ENCODE measurements at regions not wholly inside any gene's neighbourhood (a gene's known extent, or its start where the extent isn't known, plus 50 kb on each side); places are given as distances from the start of the nearest gene placed in this dataset.

DNA sequence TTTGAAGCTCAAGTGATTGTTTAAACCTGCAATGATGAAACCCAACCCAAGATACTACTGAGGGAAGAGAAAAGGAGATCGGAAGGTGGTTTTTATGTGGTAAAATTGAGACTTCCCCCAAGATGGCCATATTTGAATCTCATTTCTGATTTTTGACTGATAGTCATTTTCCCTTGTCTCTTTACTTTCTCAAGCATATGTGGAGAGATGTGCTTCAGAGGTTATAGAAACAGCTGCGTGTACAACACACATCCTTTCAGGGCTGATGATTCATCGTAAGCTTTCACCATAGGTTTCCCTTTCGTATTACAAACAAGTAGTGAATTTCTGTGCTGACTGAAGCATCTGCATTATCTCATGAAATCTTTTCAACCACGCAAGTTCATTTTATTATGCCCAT lies 276.2 kb downstream of the EMP1 start:
- no peaks in the 10 kb centered on the region for H3K27me3 ChIP-seq (ENCODE audit: control insufficient read depth, insufficient read depth, low read length)
- H3K4me1 ChIP-seq (ENCODE audit: control insufficient read depth, insufficient read depth, low read length): no peaks in the 10 kb centered on the region
- H3K9ac ChIP-seq (ENCODE audit: low read depth, low read length): no peak overlapping the region
- H3K4me3 ChIP-seq (ENCODE audit: low read depth, low read length): no peak overlapping the region
- H3K36me3 ChIP-seq (ENCODE audit: control insufficient read depth, insufficient read depth, low read length): no peaks in the 10 kb centered on the region
- H3K9me3 ChIP-seq (ENCODE audit: control insufficient read depth, insufficient read depth, low read length): no peaks in the 10 kb centered on the region

DNA sequence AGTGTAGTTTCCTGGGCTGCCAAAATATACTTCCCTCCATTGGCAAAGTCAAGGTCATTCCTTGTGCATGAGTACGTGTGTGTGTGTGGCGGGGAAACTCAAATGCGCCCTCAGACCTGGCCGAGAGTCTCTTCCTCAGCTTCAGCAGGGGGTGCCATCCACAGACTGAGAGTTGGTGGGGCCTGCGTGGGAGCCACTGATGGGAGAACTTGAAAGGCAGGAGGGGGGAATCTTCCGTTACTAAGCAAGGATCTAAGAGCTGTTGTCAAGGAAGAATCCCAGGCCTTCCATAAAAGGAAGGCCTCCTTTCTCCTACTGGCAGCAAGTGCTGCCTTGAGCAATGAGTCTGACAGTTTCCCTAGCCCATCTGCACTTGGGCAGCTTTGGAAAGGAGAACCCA lies 274.9 kb downstream of the EMP1 start:
- Histone ChIP-seq H3K36me3 (ENCODE audit: control insufficient read depth, insufficient read depth, low read length) (no peaks in the 10 kb centered on the region), H3K4me3 (ENCODE audit: low read depth, low read length) (no peak overlapping the region), H3K9me3 (ENCODE audit: control insufficient read depth, insufficient read depth, low read length) (no peaks in the 10 kb centered on the region), H3K9ac (ENCODE audit: low read depth, low read length) (no peak overlapping the region), H3K27me3 (ENCODE audit: control insufficient read depth, insufficient read depth, low read length) (no peaks in the 10 kb centered on the region), H3K4me1 (ENCODE audit: control insufficient read depth, insufficient read depth, low read length) (no peaks in the 10 kb centered on the region)

DNA sequence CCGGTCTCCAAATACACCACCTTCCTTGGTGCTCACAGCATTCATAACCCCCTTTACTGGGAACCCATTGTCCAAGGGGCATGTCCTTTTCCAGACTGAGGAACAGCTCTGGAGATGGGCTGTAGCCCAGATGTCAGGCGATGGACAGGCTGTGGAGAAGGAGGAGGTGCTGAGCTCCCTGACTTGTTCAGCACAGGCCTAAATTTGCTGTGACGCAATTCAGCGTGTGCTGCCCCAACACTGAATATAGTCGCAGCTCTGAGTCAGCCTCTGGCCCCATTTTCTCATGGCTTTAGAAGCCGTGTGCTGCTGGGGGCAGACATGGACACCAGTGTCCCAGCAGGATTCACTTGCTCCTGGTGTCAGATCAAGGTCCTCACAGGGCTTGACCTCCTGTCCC lies 269.1 kb downstream of the EMP1 start:
- Histone ChIP-seq H3K9ac (ENCODE audit: low read depth, low read length) (no peak overlapping the region), H3K9me3 (ENCODE audit: control insufficient read depth, insufficient read depth, low read length) (no peaks in the 10 kb centered on the region), H3K4me3 (ENCODE audit: low read depth, low read length) (no peak overlapping the region), H3K36me3 (ENCODE audit: control insufficient read depth, insufficient read depth, low read length) (no peaks in the 10 kb centered on the region), H3K4me1 (ENCODE audit: control insufficient read depth, insufficient read depth, low read length) (no peaks in the 10 kb centered on the region), H3K27me3 (ENCODE audit: control insufficient read depth, insufficient read depth, low read length) (no peaks in the 10 kb centered on the region)

DNA sequence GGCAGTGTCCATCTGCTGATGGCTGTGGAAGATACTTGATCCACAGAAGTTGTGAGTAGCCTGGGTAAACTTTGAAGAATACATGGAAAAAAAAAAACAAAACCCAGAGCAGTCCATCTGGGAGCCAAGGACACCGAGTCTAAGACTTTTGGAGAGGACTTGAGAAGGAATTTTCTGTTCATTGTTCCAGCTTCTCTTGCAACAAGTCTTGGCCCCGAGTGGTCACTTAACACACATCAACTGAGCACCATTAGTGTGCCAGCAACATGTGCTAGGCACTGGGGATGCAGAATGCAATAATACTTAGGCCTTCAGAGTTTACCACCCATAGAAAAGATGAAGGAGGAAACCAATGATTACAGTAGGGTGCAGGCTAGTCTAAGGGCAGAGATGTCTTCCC lies 266.7 kb downstream of the EMP1 start:
- Histone ChIP-seq H3K27me3 (ENCODE audit: control insufficient read depth, insufficient read depth, low read length) (no peaks in the 10 kb centered on the region), H3K36me3 (ENCODE audit: control insufficient read depth, insufficient read depth, low read length) (no peaks in the 10 kb centered on the region), H3K9me3 (ENCODE audit: control insufficient read depth, insufficient read depth, low read length) (no peaks in the 10 kb centered on the region), H3K4me1 (ENCODE audit: control insufficient read depth, insufficient read depth, low read length) (no peaks in the 10 kb centered on the region), H3K9ac (ENCODE audit: low read depth, low read length) (no peak overlapping the region), H3K4me3 (ENCODE audit: low read depth, low read length) (no peak overlapping the region)

DNA sequence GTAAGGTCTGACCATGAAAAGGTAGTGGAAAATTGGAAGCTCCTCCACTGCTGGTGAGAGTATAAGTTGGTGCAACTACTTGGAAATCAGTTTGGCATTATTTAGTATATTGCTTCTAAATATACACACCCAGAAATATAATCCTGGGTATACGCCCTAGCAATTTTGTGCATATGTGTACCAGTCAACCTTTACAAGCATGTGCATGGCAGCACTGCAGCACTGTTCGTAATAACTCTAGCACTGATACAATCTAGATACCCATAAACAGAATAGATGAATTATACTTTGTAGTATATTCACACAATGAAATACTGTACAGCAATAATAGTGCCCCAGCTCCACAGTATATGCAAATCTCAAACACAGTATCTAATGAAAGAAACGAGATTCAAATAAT lies 265.9 kb downstream of the EMP1 start:
- no peak overlapping the region for H3K4me3 ChIP-seq (ENCODE audit: low read depth, low read length)
- H3K36me3 ChIP-seq (ENCODE audit: control insufficient read depth, insufficient read depth, low read length): no peaks in the 10 kb centered on the region
- H3K9ac ChIP-seq (ENCODE audit: low read depth, low read length): no peak overlapping the region
- no peaks in the 10 kb centered on the region for H3K27me3 ChIP-seq (ENCODE audit: control insufficient read depth, insufficient read depth, low read length)
- H3K9me3 ChIP-seq (ENCODE audit: control insufficient read depth, insufficient read depth, low read length): no peaks in the 10 kb centered on the region
- no peaks in the 10 kb centered on the region for H3K4me1 ChIP-seq (ENCODE audit: control insufficient read depth, insufficient read depth, low read length)

DNA sequence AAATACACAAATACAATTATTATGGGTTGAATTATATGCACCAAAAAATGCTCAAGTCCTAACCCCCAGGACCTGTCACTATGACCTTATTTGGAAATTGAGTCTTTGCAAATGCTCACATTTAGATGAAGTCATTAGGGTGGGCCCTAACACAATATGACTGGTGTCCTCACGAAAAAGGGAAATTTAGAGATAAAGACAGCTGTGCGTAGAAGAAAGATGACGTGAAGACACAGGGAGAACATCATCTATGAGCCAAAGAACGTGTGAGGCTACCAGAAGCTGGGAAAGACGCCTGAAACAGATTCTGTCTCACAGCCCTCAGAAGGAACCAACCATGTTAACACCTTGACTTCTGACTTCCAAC lies 259.2 kb downstream of the EMP1 start:
- H3K4me3 ChIP-seq (ENCODE audit: low read depth, low read length): no peak overlapping the region
- H3K9me3 ChIP-seq (ENCODE audit: control insufficient read depth, insufficient read depth, low read length): no peaks in the 10 kb centered on the region
- H3K27me3 ChIP-seq (ENCODE audit: control insufficient read depth, insufficient read depth, low read length): no peaks in the 10 kb centered on the region
- no peaks in the 10 kb centered on the region for H3K36me3 ChIP-seq (ENCODE audit: control insufficient read depth, insufficient read depth, low read length)
- no peaks in the 10 kb centered on the region for H3K4me1 ChIP-seq (ENCODE audit: control insufficient read depth, insufficient read depth, low read length)
- H3K9ac ChIP-seq (ENCODE audit: low read depth, low read length): no peak overlapping the region

DNA sequence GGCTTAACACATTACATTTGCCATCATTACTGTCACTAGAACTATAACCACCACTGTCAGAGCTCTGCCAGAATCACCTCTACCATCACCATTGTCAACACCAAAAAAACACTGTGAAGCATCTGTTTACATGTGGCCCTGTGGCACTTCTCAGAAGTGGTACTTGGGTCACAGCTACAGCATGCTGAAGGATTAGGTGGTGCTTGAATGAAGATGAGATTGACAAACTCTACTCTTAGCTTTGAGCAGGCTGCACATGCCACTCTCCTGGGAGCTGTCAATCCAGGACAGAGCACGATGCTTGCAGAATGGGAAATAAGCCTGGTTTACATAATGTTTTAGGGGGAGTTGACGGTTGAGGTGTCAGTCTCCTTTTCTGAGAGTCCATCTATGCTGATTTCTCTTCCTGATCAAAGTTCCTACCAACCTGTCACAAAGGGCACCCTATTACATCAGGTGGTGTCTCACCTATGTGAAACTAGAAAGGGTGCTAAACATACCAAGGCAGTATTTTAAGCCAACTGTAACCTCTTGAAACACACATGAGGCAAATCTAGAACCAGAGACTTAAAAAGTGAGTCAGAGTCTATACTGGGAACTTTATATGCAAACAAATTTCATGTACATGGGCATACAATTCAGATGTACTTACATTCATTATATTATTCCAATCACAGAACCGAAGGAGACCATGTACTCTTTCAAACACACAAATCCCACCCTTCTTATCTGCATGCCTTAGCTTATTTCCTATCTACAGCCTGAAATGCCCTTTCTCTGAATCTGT lies 258.7 kb downstream of the EMP1 start:
- Histone ChIP-seq H3K9me3 (ENCODE audit: control insufficient read depth, insufficient read depth, low read length) (no peaks in the 10 kb centered on the region), H3K4me3 (ENCODE audit: low read depth, low read length) (no peak overlapping the region), H3K4me1 (ENCODE audit: control insufficient read depth, insufficient read depth, low read length) (no peaks in the 10 kb centered on the region), H3K27me3 (ENCODE audit: control insufficient read depth, insufficient read depth, low read length) (no peaks in the 10 kb centered on the region), H3K9ac (ENCODE audit: low read depth, low read length) (no peak overlapping the region), H3K36me3 (ENCODE audit: control insufficient read depth, insufficient read depth, low read length) (no peaks in the 10 kb centered on the region)

DNA sequence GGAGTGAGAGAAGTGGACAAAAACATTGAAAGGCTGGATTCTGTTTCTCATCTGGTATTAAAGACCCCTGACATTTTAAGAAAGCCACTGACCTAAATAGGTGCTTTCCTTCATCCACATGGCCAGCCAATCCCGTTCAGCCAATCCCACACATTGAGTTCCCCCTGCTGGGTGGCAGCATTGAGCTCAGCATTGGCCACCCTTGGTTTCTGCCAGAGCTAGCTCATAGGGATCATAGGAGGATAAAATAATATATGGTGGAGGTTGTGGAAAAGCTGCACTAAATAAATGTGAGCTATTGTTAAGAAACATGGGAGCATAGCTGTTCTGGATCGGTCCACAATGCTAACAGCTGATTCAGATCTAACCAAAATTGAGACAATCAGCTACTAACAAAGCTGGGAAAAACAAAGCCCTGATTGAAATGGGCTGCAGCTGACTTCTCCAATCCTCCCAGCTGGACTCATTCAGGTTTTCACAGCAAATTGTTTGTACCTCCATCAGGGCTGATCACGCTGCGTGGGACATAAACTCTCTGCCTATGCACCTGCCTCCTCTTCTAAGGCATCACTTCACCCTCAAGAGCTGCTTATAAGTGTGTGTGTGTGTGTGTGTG lies 256.5 kb downstream of the EMP1 start:
- no peaks in the 10 kb centered on the region for H3K36me3 ChIP-seq (ENCODE audit: control insufficient read depth, insufficient read depth, low read length)
- H3K4me3 ChIP-seq (ENCODE audit: low read depth, low read length): no peak overlapping the region
- H3K9ac ChIP-seq (ENCODE audit: low read depth, low read length): no peak overlapping the region
- no peaks in the 10 kb centered on the region for H3K9me3 ChIP-seq (ENCODE audit: control insufficient read depth, insufficient read depth, low read length)
- no peaks in the 10 kb centered on the region for H3K4me1 ChIP-seq (ENCODE audit: control insufficient read depth, insufficient read depth, low read length)
- no peaks in the 10 kb centered on the region for H3K27me3 ChIP-seq (ENCODE audit: control insufficient read depth, insufficient read depth, low read length)

DNA sequence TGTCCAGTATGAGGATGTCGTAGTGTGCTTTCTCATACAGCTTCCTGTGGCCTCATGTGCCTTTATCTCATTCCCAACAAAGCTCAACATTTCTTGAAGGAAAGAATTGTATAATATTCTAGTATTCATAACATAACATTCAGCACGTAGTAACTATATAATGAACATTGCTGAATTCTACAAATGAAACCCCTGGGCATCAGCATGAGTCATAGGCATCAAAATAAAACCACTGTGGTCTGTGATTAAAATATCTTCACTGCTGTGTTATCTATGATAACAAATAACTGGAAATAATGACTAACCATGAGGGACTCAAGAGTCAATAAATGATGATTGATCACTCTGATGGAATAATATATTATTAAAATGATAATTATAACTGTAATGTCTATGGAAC lies 255.2 kb downstream of the EMP1 start:
- H3K4me1 ChIP-seq (ENCODE audit: control insufficient read depth, insufficient read depth, low read length): no peaks in the 10 kb centered on the region
- H3K27me3 ChIP-seq (ENCODE audit: control insufficient read depth, insufficient read depth, low read length): no peaks in the 10 kb centered on the region
- H3K9ac ChIP-seq (ENCODE audit: low read depth, low read length): no peak overlapping the region
- no peaks in the 10 kb centered on the region for H3K36me3 ChIP-seq (ENCODE audit: control insufficient read depth, insufficient read depth, low read length)
- no peak overlapping the region for H3K4me3 ChIP-seq (ENCODE audit: low read depth, low read length)
- H3K9me3 ChIP-seq (ENCODE audit: control insufficient read depth, insufficient read depth, low read length): no peaks in the 10 kb centered on the region

DNA sequence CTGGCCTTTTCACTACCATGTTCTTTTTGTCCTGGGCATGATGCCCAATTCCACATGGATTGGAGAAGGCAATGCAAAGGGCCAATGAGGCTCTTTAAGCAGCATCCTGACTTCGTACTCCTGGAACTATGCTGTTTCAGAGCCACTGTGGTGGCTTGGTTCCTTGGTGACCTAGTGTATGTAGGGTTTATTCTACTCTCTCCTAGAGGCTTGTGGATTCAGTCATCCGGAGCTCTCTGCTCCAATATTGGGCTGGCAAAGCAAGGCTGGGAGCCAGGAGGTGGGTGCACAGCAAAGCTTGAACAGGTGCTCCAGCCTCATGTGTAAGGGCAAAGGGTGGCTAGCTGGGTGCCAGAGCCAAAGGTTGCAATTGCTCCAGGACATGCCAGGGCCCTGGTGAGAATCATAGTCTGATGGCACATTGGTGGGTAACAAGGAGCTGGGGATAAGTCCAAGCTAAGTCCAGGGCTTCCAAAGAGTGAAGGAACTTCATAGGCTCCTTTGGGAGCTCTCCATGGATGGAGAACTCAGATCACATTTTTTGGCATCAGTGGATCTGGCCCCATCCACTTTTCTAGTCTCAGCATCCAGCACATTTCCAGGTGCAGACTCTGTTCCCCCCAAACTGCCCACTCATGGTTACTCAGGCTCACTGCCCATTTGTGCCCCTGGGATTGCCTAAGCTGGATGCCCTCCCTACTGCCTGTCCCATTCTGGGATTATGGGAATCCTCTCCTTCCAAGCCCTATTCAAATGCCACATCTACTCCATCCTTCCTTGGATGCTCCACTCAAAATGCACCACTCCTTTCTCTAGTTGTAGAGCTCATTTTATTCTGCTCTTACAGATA lies 253.9 kb downstream of the EMP1 start:
- H3K4me3 ChIP-seq (ENCODE audit: low read depth, low read length): no peak overlapping the region
- H3K36me3 ChIP-seq (ENCODE audit: control insufficient read depth, insufficient read depth, low read length): no peaks in the 10 kb centered on the region
- H3K9me3 ChIP-seq (ENCODE audit: control insufficient read depth, insufficient read depth, low read length): no peaks in the 10 kb centered on the region
- no peaks in the 10 kb centered on the region for H3K27me3 ChIP-seq (ENCODE audit: control insufficient read depth, insufficient read depth, low read length)
- H3K9ac ChIP-seq (ENCODE audit: low read depth, low read length): no peak overlapping the region
- no peaks in the 10 kb centered on the region for H3K4me1 ChIP-seq (ENCODE audit: control insufficient read depth, insufficient read depth, low read length)

DNA sequence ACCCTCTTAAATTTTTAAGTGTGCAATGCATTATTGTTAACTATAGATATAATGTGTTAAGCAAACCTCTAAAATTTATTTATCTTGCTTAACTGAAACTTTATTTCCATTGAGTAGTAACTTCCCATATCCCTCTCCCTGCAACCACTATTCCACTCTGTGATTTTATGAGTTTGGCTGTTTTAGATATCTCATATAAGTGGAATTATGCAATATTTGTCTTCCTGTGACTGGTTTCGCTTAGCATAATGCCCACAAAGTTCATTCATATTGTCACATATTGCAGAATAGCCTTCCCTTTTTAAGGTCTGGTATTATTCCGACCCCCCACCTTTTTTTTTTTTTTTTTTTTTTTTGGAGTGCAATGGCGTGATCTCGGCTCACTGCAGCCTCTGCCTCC lies 247.6 kb downstream of the EMP1 start:
- H3K9me3 ChIP-seq (ENCODE audit: control insufficient read depth, insufficient read depth, low read length): no peaks in the 10 kb centered on the region
- no peaks in the 10 kb centered on the region for H3K4me1 ChIP-seq (ENCODE audit: control insufficient read depth, insufficient read depth, low read length)
- no peak overlapping the region for H3K9ac ChIP-seq (ENCODE audit: low read depth, low read length)
- no peaks in the 10 kb centered on the region for H3K36me3 ChIP-seq (ENCODE audit: control insufficient read depth, insufficient read depth, low read length)
- no peaks in the 10 kb centered on the region for H3K27me3 ChIP-seq (ENCODE audit: control insufficient read depth, insufficient read depth, low read length)
- no peak overlapping the region for H3K4me3 ChIP-seq (ENCODE audit: low read depth, low read length)

DNA sequence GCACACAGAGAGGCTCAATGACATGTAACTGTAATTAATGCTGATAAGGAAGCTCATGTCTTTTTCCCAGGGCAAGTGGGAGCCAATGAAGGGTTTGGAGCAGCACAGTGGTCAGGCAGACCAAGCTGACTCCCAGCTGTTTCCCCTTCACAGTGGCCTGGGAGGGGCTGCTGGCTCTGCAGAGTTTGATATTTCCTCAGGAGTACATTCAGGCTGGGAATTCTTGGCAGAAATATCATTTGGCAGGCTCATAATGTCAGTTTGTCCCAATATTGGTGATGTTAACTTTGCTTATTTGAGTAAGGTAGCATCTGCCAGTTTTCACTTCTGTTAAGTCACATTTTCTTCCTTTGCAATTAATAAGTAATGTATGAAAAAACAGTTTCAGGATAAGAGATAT lies 247.0 kb downstream of the EMP1 start:
- Histone ChIP-seq H3K27me3 (ENCODE audit: control insufficient read depth, insufficient read depth, low read length) (no peaks in the 10 kb centered on the region), H3K4me1 (ENCODE audit: control insufficient read depth, insufficient read depth, low read length) (no peaks in the 10 kb centered on the region), H3K9ac (ENCODE audit: low read depth, low read length) (no peak overlapping the region), H3K9me3 (ENCODE audit: control insufficient read depth, insufficient read depth, low read length) (no peaks in the 10 kb centered on the region), H3K4me3 (ENCODE audit: low read depth, low read length) (no peak overlapping the region), H3K36me3 (ENCODE audit: control insufficient read depth, insufficient read depth, low read length) (no peaks in the 10 kb centered on the region)
